Psoas muscle (tissue), 7 donors: ENCODE measurements at regions not wholly inside any gene's neighbourhood (a gene's known extent, or its start where the extent isn't known, plus 50 kb on each side); places are given as distances from the start of the nearest gene placed in this dataset.

Experiments
- ATAC-seq, 4 donors: fragments of 200-7000 bp; cut with Tn5 transposase; one replicate each; pipeline ENCODE4 v1.9.1; 2020; ENCODE audit warnings: moderate library complexity in 3 of 4, mild to moderate bottlenecking in 2 of 4
- DNase-seq, 2 donors: peaks; one replicate each; pipeline ENCODE4 v3.0.0-alpha.2; 2020
- H3K27ac ChIP-seq: fragments of 200-600 bp; one replicate; pipeline ENCODE4 v1.8.0; 2022
- H3K27me3 ChIP-seq, 3 donors: fragments of 200-600 bp in 1 of 3; one replicate each; pipeline versions ENCODE4 v1.6.1 to v1.8.0; 2013 to 2022; ENCODE audit warnings: low read length in 2 of 3, mild to moderate bottlenecking in 2 of 3, moderate library complexity in 1 of 3; ENCODE audit not compliant: insufficient read depth in 3 of 3
- H3K36me3 ChIP-seq, 2 donors: fragments of 200-600 bp in 1 of 2; one replicate each; pipeline versions ENCODE4 v1.6.1 to v1.8.0; 2013 to 2022; ENCODE audit warnings: low read depth in 1 of 2, mild to moderate bottlenecking in 1 of 2, moderate library complexity in 1 of 2; ENCODE audit not compliant: insufficient read depth in 1 of 2
- H3K4me1 ChIP-seq: fragments of 200-600 bp; one replicate; pipeline ENCODE4 v1.8.0; 2022
- H3K4me3 ChIP-seq: fragments of 200-600 bp; one replicate; pipeline ENCODE4 v1.8.0; 2022; ENCODE audit warnings: mild to moderate bottlenecking
- H3K9me3 ChIP-seq: fragments of 200-600 bp; one replicate; pipeline ENCODE4 v1.8.0; 2022
- CTCF ChIP-seq: fragments of 200-600 bp; IDR thresholded peaks from one replicate; pipeline ENCODE4 v1.8.0; 2022; ENCODE audit warnings: antibody characterized with exemption
- WGBS, 3 donors: extraction: QIAGEN DNeasy Blood & Tissue Kit; methylation state at CpG; one replicate each; pipeline versions ENCODE4 v1.1.6 to v1.1.7; 2013; 5-methylcytosine and 5-hydroxymethylcytosine counted together
- intact Hi-C, 2 donors: fragments of 100-400 bp; cut with DNase I; formaldehyde crosslinking; loops; one replicate each; pipeline versions ENCODE4 v1.11.0 to v1.14.2; 2022
- donor health status: healthy with polysubstance abuse.
- donor health status: DM: no; HTN: no; CAD: no; lungs with moderate emphysema.
- donor health status: Bipolar disorder and iron deficiency.
- donor health status: healthy.
- donor health status: DM: yes; HTN: yes; CAD: no.
- donor health status: DM: no; HTN: no; CAD: no.
- donor health status: DM: yes; HTN: yes; CAD: no.

GRCh38 chr12:97182769-97183168, 275.7 kb downstream of the NEDD1 start:
- Histone ChIP-seq H3K27ac (no peak overlapping the region), H3K4me3 (no peak overlapping the region), H3K4me1 (no peaks in the 10 kb centered on the region), H3K36me3 (no peaks in the 10 kb centered on the region), H3K9me3 (no peaks in the 10 kb centered on the region), H3K27me3 (no peaks in the 10 kb centered on the region)
- no peak for TF ChIP-seq CTCF
- WGBS, 3 donors = 32 to 35% (median 35%) methylated on average over 4 of the region's 4 CpGs
- DNase-seq (no peak), ATAC-seq (no peak)
- intact Hi-C loops = no loop called here

GRCh38 chr12:97184127-97184773, 277.2 kb downstream of the NEDD1 start:
- no peak for DNase-seq
- H3K4me1 ChIP-seq = no peaks in the 10 kb centered on the region
- no peak for TF ChIP-seq CTCF
- intact Hi-C loops = no loop called here
- H3K4me3 ChIP-seq = no peak overlapping the region
- H3K27ac ChIP-seq = no peak overlapping the region
- ATAC-seq = no peak
- H3K9me3 ChIP-seq = no peaks in the 10 kb centered on the region
- H3K36me3 ChIP-seq = no peaks in the 10 kb centered on the region
- WGBS, 3 donors = 92 to 95% (median 93%) methylated on average over 3 of the region's 3 CpGs
- H3K27me3 ChIP-seq = no peaks in the 10 kb centered on the region

GRCh38 chr12:97185567-97185966, 277.0 kb upstream of the RMST start:
- Histone ChIP-seq H3K36me3 (no peaks in the 10 kb centered on the region), H3K27ac (no peak overlapping the region), H3K4me1 (no peaks in the 10 kb centered on the region), H3K9me3 (no peaks in the 10 kb centered on the region), H3K27me3 (no peaks in the 10 kb centered on the region), H3K4me3 (no peak overlapping the region)
- ATAC-seq (no peak), DNase-seq (no peak)
- 84 to 88% (median 86%) methylated on average over 4 of the region's 4 CpGs for WGBS, 3 donors
- intact Hi-C loops = no loop called here
- TF ChIP-seq CTCF = no peak

GRCh38 chr12:97194546-97194945, 268.1 kb upstream of the RMST start:
- ATAC-seq (no peak), DNase-seq (no peak)
- H3K36me3 ChIP-seq = no peaks in the 10 kb centered on the region
- WGBS, 3 donors = 63 to 66% (median 66%) methylated on average over 4 of the region's 4 CpGs
- H3K27me3 ChIP-seq = no peaks in the 10 kb centered on the region
- no peak for TF ChIP-seq CTCF
- intact Hi-C loops = no loop called here
- peaks cover 9% of the 10 kb centered on the region for H3K9me3 ChIP-seq
- H3K4me3 ChIP-seq = no peak overlapping the region
- H3K27ac ChIP-seq = no peak overlapping the region
- no peaks in the 10 kb centered on the region for H3K4me1 ChIP-seq

- peaks cover 9% of the 10 kb centered on the region for H3K9me3 ChIP-seq
- peaks cover 0 to 3% (median 0%) of the 10 kb centered on the region in 3 donors for H3K27me3 ChIP-seq
- ATAC-seq (no peak), DNase-seq (no peak)
- WGBS, 3 donors = 54 to 62% (median 55%) methylated on average over 5 of the region's 5 CpGs
- no peak overlapping the region for H3K27ac ChIP-seq
- no peaks in the 10 kb centered on the region for H3K4me1 ChIP-seq
- no peaks in the 10 kb centered on the region for H3K36me3 ChIP-seq
- intact Hi-C loops = no loop called here
- H3K4me3 ChIP-seq = no peak overlapping the region
- no peak for TF ChIP-seq CTCF
Observed at GRCh38 chr12:97200181-97200580, 262.4 kb upstream of the RMST start.
